HG03460 (cell line): ENCODE measurements at regions not wholly inside any gene's neighbourhood (a gene's known extent, or its start where the extent isn't known, plus 50 kb on each side); places are given as distances from the start of the nearest gene placed in this dataset.

ENCODE experiments used
- ATAC-seq: cut with Tn5 transposase; IDR thresholded peaks from one replicate; pipeline ENCODE4 v1.9.1; 2021; ENCODE audit not compliant: unreplicated experiment

GRCh38 chr4:168028970-168029597 is 63.3 kb upstream of the ANXA10 start:
- ATAC-seq = no peak

GRCh38 chr4:168037676-168038075 is 54.7 kb upstream of the ANXA10 start:
- ATAC-seq = no peak

GRCh38 chr4:168039593-168039992 is 52.7 kb upstream of the ANXA10 start:
- ATAC-seq = no peak
